ENCODE measurements at regions not wholly inside any gene's neighbourhood (a gene's known extent, or its start where the extent isn't known, plus 50 kb on each side); places are given as distances from the start of the nearest gene placed in this dataset.

DNA sequence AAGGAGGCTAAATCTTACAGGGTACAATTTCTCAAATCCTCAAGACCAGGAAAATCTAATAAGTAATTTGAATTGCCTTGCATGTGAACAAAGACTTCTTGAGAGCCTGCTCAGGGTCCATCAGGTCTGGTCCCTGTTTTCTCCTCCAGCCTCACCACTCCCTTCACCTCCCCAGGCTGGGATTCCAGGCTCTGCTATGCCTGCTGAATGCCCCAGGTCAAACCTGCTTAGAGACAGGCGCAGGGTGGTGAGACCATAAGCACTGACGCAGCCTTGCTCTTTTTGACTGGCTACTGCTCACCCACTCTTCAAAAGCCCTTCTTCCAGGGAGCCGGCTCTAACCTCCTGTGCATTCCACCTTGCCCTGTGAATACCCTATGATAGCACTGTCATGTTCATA is 356.4 kb upstream of the ACVR2A start:
- WGBS, 3 donors = 92 to 99% (median 97%) methylated on average over 3 of the region's 3 CpGs
- TF ChIP-seq CTCF (IDR thresholded peaks at IDR 0.05) = no peak
- intact Hi-C loops (cut with DNase I) = loop anchor here in 1 of 2 donors (2.0 kb wide), 1 partner anchor 42 kb away; no protein-coding TSS in a partner anchor
- Histone ChIP-seq H3K27me3 (ENCODE audit: insufficient read depth in 3 of 3, low read length in 2 of 3) (no peaks in the 10 kb centered on the region), H3K27ac (no peak overlapping the region), H3K36me3 (ENCODE audit: insufficient read depth in 1 of 2, low read depth in 1 of 2) (no peaks in the 10 kb centered on the region), H3K4me1 (no peaks in the 10 kb centered on the region), H3K4me3 (no peak overlapping the region), H3K9me3 (no peaks in the 10 kb centered on the region)
- ATAC-seq = no peak
- DNase-seq = no peak

- no peaks in the 10 kb centered on the region for H3K9me3 ChIP-seq
- ATAC-seq = no peak
- DNase-seq = no peak
- TF ChIP-seq CTCF (IDR thresholded peaks at IDR 0.05) = no peak
- H3K27ac ChIP-seq = no peak overlapping the region
- no peak overlapping the region for H3K4me3 ChIP-seq
- 78 to 83% (median 82%) methylated on average over 2 of the region's 2 CpGs for WGBS, 3 donors
- no peaks in the 10 kb centered on the region for H3K27me3 ChIP-seq (ENCODE audit: insufficient read depth in 3 of 3, low read length in 2 of 3)
- H3K4me1 ChIP-seq = no peaks in the 10 kb centered on the region
- intact Hi-C loops (cut with DNase I) = loop anchor here in 1 of 2 donors (2.0 kb wide), 1 partner anchor 43 kb away; no protein-coding TSS in a partner anchor
- H3K36me3 ChIP-seq (ENCODE audit: insufficient read depth in 1 of 2, low read depth in 1 of 2) = no peaks in the 10 kb centered on the region
Observed at GRCh38 chr2:147487978-147488289, 356.9 kb upstream of the ACVR2A start.

DNA sequence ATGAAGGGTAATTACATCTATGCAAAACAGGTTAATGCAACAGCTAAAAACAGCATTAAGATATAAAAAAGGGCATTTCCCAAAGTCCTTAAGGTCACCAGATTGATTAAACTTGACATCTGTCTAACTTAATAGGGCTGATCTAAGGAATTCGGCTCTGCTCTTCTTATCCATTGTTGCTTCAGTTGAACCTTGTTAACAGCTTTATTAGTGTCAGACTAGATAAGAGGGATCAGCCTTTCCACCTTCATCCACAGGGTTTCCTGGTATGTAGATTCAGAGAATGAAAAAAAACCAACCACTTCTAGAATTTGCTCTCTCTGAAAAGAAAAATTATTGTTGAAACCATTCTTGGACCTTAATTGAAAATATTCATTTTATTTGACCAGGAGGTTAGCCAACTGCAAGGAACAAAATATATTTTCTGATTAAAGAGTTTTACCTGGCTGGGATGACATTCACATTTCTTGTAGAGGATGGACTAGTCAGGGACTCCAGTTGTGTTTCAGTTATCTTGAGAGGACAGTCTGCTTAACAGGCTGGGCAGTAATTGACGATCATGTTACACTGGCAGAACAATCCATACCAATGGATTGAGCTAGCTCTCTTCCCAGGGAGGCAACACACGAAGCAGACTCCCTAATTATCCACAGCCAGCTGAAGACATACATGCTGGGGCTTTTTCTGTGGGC is 357.4 kb upstream of the ACVR2A start:
- Histone ChIP-seq H3K4me3 (no peak overlapping the region), H3K9me3 (no peaks in the 10 kb centered on the region), H3K27me3 (ENCODE audit: insufficient read depth in 3 of 3, low read length in 2 of 3) (no peaks in the 10 kb centered on the region), H3K4me1 (no peaks in the 10 kb centered on the region), H3K27ac (no peak overlapping the region), H3K36me3 (ENCODE audit: insufficient read depth in 1 of 2, low read depth in 1 of 2) (no peaks in the 10 kb centered on the region)
- DNase-seq = no peak
- ATAC-seq = peak in 1 of 4 donors; percentile 36
- intact Hi-C loops (cut with DNase I) = no loop called here
- WGBS, 3 donors = 46 to 50% (median 49%) methylated on average over 3 of the region's 3 CpGs
- no peak for TF ChIP-seq CTCF (IDR thresholded peaks at IDR 0.05)

- no peaks in the 10 kb centered on the region for H3K36me3 ChIP-seq (ENCODE audit: insufficient read depth in 1 of 2, low read depth in 1 of 2)
- H3K4me1 ChIP-seq = no peaks in the 10 kb centered on the region
- no peak for ATAC-seq
- H3K27ac ChIP-seq = no peak overlapping the region
- no peaks in the 10 kb centered on the region for H3K27me3 ChIP-seq (ENCODE audit: insufficient read depth in 3 of 3, low read length in 2 of 3)
- H3K4me3 ChIP-seq = no peak overlapping the region
- no peak for DNase-seq
- intact Hi-C loops (cut with DNase I) = no loop called here
- no peaks in the 10 kb centered on the region for H3K9me3 ChIP-seq
- no peak for TF ChIP-seq CTCF (IDR thresholded peaks at IDR 0.05)
Observed at GRCh38 chr2:147485210-147485851, 359.5 kb upstream of the ACVR2A start.

DNA sequence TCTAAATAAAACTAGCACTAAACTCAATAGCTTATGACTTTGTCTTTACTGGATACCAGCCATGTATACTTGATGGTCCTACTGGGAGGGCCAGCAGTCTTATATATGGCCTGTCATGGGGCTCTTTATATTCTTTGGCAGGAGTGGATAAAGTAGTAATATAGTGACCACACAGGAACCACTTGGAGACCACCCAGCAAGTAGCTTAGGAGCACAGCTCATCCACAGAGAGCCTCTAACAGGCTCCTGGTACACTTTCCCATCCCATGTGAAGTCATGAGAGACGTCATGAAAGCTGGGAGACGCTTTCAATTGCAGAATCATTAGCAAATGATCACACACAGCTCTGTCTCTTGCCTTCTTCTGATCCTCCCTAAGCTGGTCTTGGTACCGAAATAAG is 360.9 kb upstream of the ACVR2A start:
- no peak overlapping the region for H3K4me3 ChIP-seq
- H3K4me1 ChIP-seq = no peaks in the 10 kb centered on the region
- ATAC-seq (no peak), DNase-seq (no peak)
- intact Hi-C loops (cut with DNase I) = no loop called here
- no peaks in the 10 kb centered on the region for H3K27me3 ChIP-seq (ENCODE audit: insufficient read depth in 3 of 3, low read length in 2 of 3)
- 61 to 76% (median 63%) methylated on average over 3 of the region's 3 CpGs for WGBS, 3 donors
- H3K36me3 ChIP-seq (ENCODE audit: insufficient read depth in 1 of 2, low read depth in 1 of 2) = no peaks in the 10 kb centered on the region
- TF ChIP-seq CTCF (IDR thresholded peaks at IDR 0.05) = no peak
- no peak overlapping the region for H3K27ac ChIP-seq
- H3K9me3 ChIP-seq = no peaks in the 10 kb centered on the region

All from psoas muscle (tissue), 7 donors.